ACC112 (cell line): ENCODE measurements at regions not wholly inside any gene's neighbourhood (a gene's known extent, or its start where the extent isn't known, plus 50 kb on each side); places are given as distances from the start of the nearest gene placed in this dataset.
"Not testable (repeated sequence)": the region's sequence is repeated elsewhere in the genome, so short reads cannot be mapped to it uniquely, and the experiment has no call there.

Experiments
- H2AFZ ChIP-seq: fragments of 200-600 bp; sonication (generic); one replicate; pipeline ENCODE4 v1.6.0; 2017; ENCODE audit warnings: antibody characterized with exemption, low read length; ENCODE audit not compliant: unreplicated experiment
- H3K27ac ChIP-seq: fragments of 200-600 bp; sonication (generic); 2 replicates; pipeline ENCODE4 v1.5.1; 2014; ENCODE audit warnings: low read depth, mild to moderate bottlenecking, antibody characterized with exemption, low read length, moderate library complexity
- H3K27me3 ChIP-seq: fragments of 200-600 bp; sonication (generic); 2 replicates; pipeline ENCODE4 v1.6.1; 2014; ENCODE audit warnings: mild to moderate bottlenecking, antibody characterized with exemption, low read length, moderate library complexity, mixed read lengths; ENCODE audit not compliant: insufficient read depth
- H3K36me3 ChIP-seq: fragments of 200-600 bp; sonication (generic); 2 replicates; pipeline ENCODE4 v1.6.1; 2016; ENCODE audit warnings: mild to moderate bottlenecking, antibody characterized with exemption, low read length, moderate library complexity, mixed read lengths; ENCODE audit not compliant: insufficient read depth
- H3K4me1 ChIP-seq: fragments of 200-600 bp; sonication (generic); one replicate; pipeline ENCODE4 v1.6.1; 2016; ENCODE audit warnings: low read length, mixed read lengths; ENCODE audit not compliant: insufficient read depth, unreplicated experiment, control insufficient read depth
- H3K4me3 ChIP-seq: fragments of 200-600 bp; sonication (generic); 2 replicates; pipeline ENCODE4 v1.5.1; 2014; ENCODE audit warnings: mild to moderate bottlenecking, low read depth, low read length
- H3K79me2 ChIP-seq: fragments of 200-600 bp; sonication (generic); one replicate; pipeline ENCODE4 v1.6.0; 2016; ENCODE audit warnings: low read length; ENCODE audit not compliant: control insufficient read depth, unreplicated experiment, insufficient read depth

- H3K27me3 ChIP-seq: no peaks in the 10 kb centered on the region
- no peaks in the 10 kb centered on the region for H3K36me3 ChIP-seq
- H3K4me1 ChIP-seq: no peaks in the 10 kb centered on the region
- no peaks in the 10 kb centered on the region for H3K79me2 ChIP-seq
- H3K4me3 ChIP-seq: no peak overlapping the region
- H3K27ac ChIP-seq: no peak overlapping the region
- no peak overlapping the region for H2AFZ ChIP-seq
Observed at GRCh38 chr2:217353591-217353990, 493.7 kb upstream of the TNP1 start.

GRCh38 chr2:217351378-217351777 is 491.5 kb upstream of the TNP1 start:
- H2AFZ ChIP-seq: no peak overlapping the region
- no peaks in the 10 kb centered on the region for H3K79me2 ChIP-seq
- H3K36me3 ChIP-seq: no peaks in the 10 kb centered on the region
- H3K4me1 ChIP-seq: no peaks in the 10 kb centered on the region
- no peaks in the 10 kb centered on the region for H3K27me3 ChIP-seq
- no peak overlapping the region for H3K4me3 ChIP-seq
- no peak overlapping the region for H3K27ac ChIP-seq

GRCh38 chr2:217349251-217349650 is 489.4 kb upstream of the TNP1 start:
- Histone ChIP-seq H3K79me2 (no peaks in the 10 kb centered on the region), H3K4me3 (no peak overlapping the region), H3K27ac (no peak overlapping the region), H2AFZ (no peak overlapping the region), H3K36me3 (no peaks in the 10 kb centered on the region), H3K4me1 (no peaks in the 10 kb centered on the region), H3K27me3 (no peaks in the 10 kb centered on the region)

- not testable (repeated sequence) for H3K79me2 ChIP-seq, H3K27ac ChIP-seq, H3K4me3 ChIP-seq, H3K27me3 ChIP-seq, H3K36me3 ChIP-seq, H2AFZ ChIP-seq, H3K4me1 ChIP-seq
Observed at GRCh38 chr2:217347630-217348029, 487.8 kb upstream of the TNP1 start.

GRCh38 chr2:217346043-217346442 is 486.2 kb upstream of the TNP1 start:
- H3K4me1 ChIP-seq, H3K27me3 ChIP-seq, H3K27ac ChIP-seq, H3K36me3 ChIP-seq, H2AFZ ChIP-seq, H3K79me2 ChIP-seq, H3K4me3 ChIP-seq: not testable (repeated sequence)

GRCh38 chr2:217340899-217341298 is 481.0 kb upstream of the TNP1 start:
- H3K36me3 ChIP-seq: no peaks in the 10 kb centered on the region
- no peak overlapping the region for H3K27ac ChIP-seq
- no peak overlapping the region for H3K4me3 ChIP-seq
- H3K27me3 ChIP-seq: no peaks in the 10 kb centered on the region
- H2AFZ ChIP-seq: no peak overlapping the region
- H3K79me2 ChIP-seq: no peaks in the 10 kb centered on the region
- H3K4me1 ChIP-seq: peaks cover 6% of the 10 kb centered on the region

- Histone ChIP-seq H3K27ac (no peak overlapping the region), H3K79me2 (no peaks in the 10 kb centered on the region), H3K4me1 (peaks cover 13% of the 10 kb centered on the region), H3K4me3 (no peak overlapping the region), H3K36me3 (no peaks in the 10 kb centered on the region), H3K27me3 (no peaks in the 10 kb centered on the region), H2AFZ (no peak overlapping the region)
Observed at GRCh38 chr2:217340176-217340575, 480.3 kb upstream of the TNP1 start.

- peaks cover 14% of the 10 kb centered on the region for H3K4me1 ChIP-seq
Observed at GRCh38 chr2:217339753-217340152, 479.9 kb upstream of the TNP1 start.

GRCh38 chr2:217338306-217338916 is 478.5 kb upstream of the TNP1 start:
- no peaks in the 10 kb centered on the region for H3K27me3 ChIP-seq
- H3K4me3 ChIP-seq: no peak overlapping the region
- H3K36me3 ChIP-seq: no peaks in the 10 kb centered on the region
- H2AFZ ChIP-seq: no peak overlapping the region
- H3K79me2 ChIP-seq: no peaks in the 10 kb centered on the region
- H3K4me1 ChIP-seq: peaks cover 14% of the 10 kb centered on the region
- no peak overlapping the region for H3K27ac ChIP-seq

More at GRCh38 chr2:217339753-217340152, 479.9 kb upstream of the TNP1 start:
- H2AFZ ChIP-seq: no peak overlapping the region
- no peaks in the 10 kb centered on the region for H3K36me3 ChIP-seq
- no peak overlapping the region for H3K27ac ChIP-seq
- no peaks in the 10 kb centered on the region for H3K79me2 ChIP-seq
- H3K4me3 ChIP-seq: no peak overlapping the region
- no peaks in the 10 kb centered on the region for H3K27me3 ChIP-seq

- no peak overlapping the region for H2AFZ ChIP-seq
- no peaks in the 10 kb centered on the region for H3K79me2 ChIP-seq
- peaks cover 14% of the 10 kb centered on the region for H3K4me1 ChIP-seq
- no peaks in the 10 kb centered on the region for H3K27me3 ChIP-seq
- no peaks in the 10 kb centered on the region for H3K36me3 ChIP-seq
- H3K4me3 ChIP-seq: no peak overlapping the region
- H3K27ac ChIP-seq: no peak overlapping the region
Observed at GRCh38 chr2:217337771-217338170, 477.9 kb upstream of the TNP1 start.

GRCh38 chr2:217336694-217337093 is 476.8 kb upstream of the TNP1 start:
- Histone ChIP-seq H3K27ac (no peak overlapping the region), H3K79me2 (no peaks in the 10 kb centered on the region), H3K4me3 (no peak overlapping the region), H3K27me3 (no peaks in the 10 kb centered on the region), H3K4me1 (peaks cover 18% of the 10 kb centered on the region), H2AFZ (no peak overlapping the region), H3K36me3 (no peaks in the 10 kb centered on the region)
